ENCODE measurements at regions not wholly inside any gene's neighbourhood (a gene's known extent, or its start where the extent isn't known, plus 50 kb on each side); places are given as distances from the start of the nearest gene placed in this dataset.

DNA sequence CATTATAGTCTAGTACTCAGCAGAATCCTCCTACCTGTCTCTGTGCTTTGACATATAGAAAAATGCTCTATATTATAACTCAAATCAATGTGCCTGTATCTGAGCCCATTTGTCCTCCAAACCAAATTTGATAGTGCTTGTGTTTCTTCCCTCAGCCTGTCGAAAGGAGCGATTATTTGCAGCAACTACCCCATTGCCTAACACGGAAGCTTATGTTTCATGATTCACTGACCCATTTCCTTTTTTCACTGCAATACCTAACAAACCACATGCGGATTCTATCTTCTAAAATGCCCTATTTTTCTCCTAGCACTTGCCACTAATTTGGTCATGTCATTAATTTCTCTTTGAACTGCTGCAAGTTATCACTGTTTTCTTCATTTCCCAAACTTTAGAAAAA, 1220.6 kb upstream of the CADM2 start:
- H2AFZ ChIP-seq (ENCODE audit: low read depth): no peak overlapping the region
- no peak overlapping the region for H3K9ac ChIP-seq
- no peak overlapping the region for H3K4me3 ChIP-seq (IDR thresholded peaks at IDR 0.05; ENCODE audit: insufficient read depth, low read depth, low read length)
- no peaks in the 10 kb centered on the region for H4K20me1 ChIP-seq (ENCODE audit: insufficient read depth)
- H3K4me2 ChIP-seq: no peak overlapping the region
- H3K36me3 ChIP-seq (ENCODE audit: insufficient read depth): no peaks in the 10 kb centered on the region
- H3K79me2 ChIP-seq (ENCODE audit: insufficient read depth, low read depth): no peaks in the 10 kb centered on the region
- TF ChIP-seq, protein P1, sequence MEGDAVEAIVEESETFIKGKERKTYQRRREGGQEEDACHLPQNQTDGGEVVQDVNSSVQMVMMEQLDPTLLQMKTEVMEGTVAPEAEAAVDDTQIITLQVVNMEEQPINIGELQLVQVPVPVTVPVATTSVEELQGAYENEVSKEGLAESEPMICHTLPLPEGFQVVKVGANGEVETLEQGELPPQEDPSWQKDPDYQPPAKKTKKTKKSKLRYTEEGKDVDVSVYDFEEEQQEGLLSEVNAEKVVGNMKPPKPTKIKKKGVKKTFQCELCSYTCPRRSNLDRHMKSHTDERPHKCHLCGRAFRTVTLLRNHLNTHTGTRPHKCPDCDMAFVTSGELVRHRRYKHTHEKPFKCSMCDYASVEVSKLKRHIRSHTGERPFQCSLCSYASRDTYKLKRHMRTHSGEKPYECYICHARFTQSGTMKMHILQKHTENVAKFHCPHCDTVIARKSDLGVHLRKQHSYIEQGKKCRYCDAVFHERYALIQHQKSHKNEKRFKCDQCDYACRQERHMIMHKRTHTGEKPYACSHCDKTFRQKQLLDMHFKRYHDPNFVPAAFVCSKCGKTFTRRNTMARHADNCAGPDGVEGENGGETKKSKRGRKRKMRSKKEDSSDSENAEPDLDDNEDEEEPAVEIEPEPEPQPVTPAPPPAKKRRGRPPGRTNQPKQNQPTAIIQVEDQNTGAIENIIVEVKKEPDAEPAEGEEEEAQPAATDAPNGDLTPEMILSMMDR (conservative IDR thresholded peaks at IDR 0.05; ENCODE audit: low read depth, low read length): no peak
- no peaks in the 10 kb centered on the region for H3K27me3 ChIP-seq (ENCODE audit: insufficient read depth, low read depth)
- no peaks in the 10 kb centered on the region for H3K4me1 ChIP-seq (ENCODE audit: low read depth, poor library complexity, severe bottlenecking)
- H3K27ac ChIP-seq: no peak overlapping the region

DNA sequence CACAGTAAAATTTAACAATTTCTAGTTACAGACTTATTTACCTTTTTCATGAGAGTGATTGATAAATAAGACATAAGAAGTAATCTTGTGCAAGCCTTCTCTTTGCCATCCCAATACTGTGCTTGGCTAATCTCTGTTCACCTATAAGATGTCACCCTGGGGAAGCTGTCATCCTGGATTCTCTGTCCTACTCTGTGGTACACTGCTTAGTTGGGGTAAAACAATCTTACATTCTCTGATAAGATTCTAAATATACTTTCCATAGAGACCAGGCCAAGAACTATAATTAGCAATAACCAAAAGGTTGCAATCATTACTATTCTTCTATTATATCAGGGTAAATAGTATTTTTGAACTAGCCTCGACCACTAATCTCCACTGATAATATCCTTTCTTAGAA, 1218.3 kb upstream of the CADM2 start:
- H2AFZ ChIP-seq (ENCODE audit: low read depth): no peak overlapping the region
- no peaks in the 10 kb centered on the region for H3K4me1 ChIP-seq (ENCODE audit: low read depth, poor library complexity, severe bottlenecking)
- H3K27ac ChIP-seq: no peak overlapping the region
- no peaks in the 10 kb centered on the region for H3K27me3 ChIP-seq (ENCODE audit: insufficient read depth, low read depth)
- no peaks in the 10 kb centered on the region for H4K20me1 ChIP-seq (ENCODE audit: insufficient read depth)
- H3K36me3 ChIP-seq (ENCODE audit: insufficient read depth): no peaks in the 10 kb centered on the region
- TF ChIP-seq, protein P1 (conservative IDR thresholded peaks at IDR 0.05; ENCODE audit: low read depth, low read length): no peak
- H3K79me2 ChIP-seq (ENCODE audit: insufficient read depth, low read depth): no peaks in the 10 kb centered on the region
- no peak overlapping the region for H3K4me3 ChIP-seq (IDR thresholded peaks at IDR 0.05; ENCODE audit: insufficient read depth, low read depth, low read length)
- no peak overlapping the region for H3K9ac ChIP-seq
- H3K4me2 ChIP-seq: no peak overlapping the region

DNA sequence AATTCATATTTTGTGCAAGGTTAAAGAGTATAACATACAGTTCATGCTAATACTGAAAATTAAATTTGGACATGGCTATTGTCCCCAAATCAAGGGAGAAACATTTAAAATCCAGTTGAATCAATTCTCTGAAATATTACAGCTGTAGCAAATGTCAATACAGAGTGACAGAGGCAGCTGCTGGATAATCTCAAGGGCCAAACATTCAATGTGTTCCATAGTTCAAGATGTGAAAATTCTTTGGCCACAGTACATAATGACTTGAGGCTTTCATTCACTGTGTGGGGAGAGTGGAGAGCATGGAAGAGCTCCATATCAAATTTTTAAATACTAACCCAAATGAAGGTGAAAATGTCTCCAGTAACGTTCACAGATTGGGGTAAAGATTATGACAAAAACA, 1192.8 kb upstream of the CADM2 start:
- no peaks in the 10 kb centered on the region for H3K27me3 ChIP-seq (ENCODE audit: insufficient read depth, low read depth)
- no peak overlapping the region for H2AFZ ChIP-seq (ENCODE audit: low read depth)
- H4K20me1 ChIP-seq (ENCODE audit: insufficient read depth): no peaks in the 10 kb centered on the region
- H3K79me2 ChIP-seq (ENCODE audit: insufficient read depth, low read depth): no peaks in the 10 kb centered on the region
- H3K9ac ChIP-seq: no peak overlapping the region
- H3K27ac ChIP-seq: no peak overlapping the region
- no peaks in the 10 kb centered on the region for H3K36me3 ChIP-seq (ENCODE audit: insufficient read depth)
- H3K4me1 ChIP-seq (ENCODE audit: low read depth, poor library complexity, severe bottlenecking): no peaks in the 10 kb centered on the region
- TF ChIP-seq, protein P1 (conservative IDR thresholded peaks at IDR 0.05; ENCODE audit: low read depth, low read length): no peak
- no peak overlapping the region for H3K4me2 ChIP-seq
- no peak overlapping the region for H3K4me3 ChIP-seq (IDR thresholded peaks at IDR 0.05; ENCODE audit: insufficient read depth, low read depth, low read length)

DNA sequence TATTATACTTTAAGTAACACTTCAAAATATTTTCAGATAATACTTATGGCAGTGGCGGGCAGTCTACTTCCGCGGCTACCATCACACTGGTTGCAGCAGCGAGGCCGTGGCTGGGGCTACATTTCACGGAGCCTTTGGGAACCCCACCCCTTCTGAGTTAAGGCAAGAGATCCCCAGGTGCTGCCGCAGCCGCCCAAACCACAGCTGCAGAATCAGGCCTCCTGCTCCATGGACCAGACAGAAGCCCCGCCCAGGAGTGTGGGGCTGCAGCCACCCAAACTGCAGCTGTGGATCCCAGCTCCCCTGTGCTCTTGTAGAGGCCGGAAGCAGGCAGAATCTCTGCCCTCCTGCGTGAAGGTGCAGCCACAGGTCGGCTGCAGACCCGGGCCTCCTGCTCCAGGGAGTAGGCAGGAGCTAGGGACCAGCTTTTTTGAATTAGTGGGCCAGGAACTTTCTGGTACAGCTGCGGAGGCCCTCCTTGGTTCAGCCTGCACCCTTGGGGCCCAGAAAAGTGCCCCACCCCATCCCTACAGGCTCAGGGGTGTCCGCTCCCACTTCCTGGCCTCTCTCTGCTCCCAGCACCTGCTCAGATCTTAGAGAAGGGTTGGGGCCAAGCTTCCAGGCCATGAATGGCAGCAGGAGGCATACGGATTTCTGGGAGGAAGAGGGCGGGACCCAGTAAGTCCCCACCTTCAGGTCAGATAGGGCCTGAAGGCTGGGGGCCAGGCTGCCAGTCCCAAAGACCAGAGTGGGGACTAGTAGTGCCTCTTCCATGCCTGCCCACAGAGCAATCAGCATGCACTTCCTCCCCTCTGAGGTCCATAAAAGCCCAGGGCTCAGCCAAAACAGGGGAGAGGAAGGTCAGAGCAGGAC, 1188.8 kb upstream of the CADM2 start:
- no peaks in the 10 kb centered on the region for H3K4me1 ChIP-seq (ENCODE audit: low read depth, poor library complexity, severe bottlenecking)
- no peaks in the 10 kb centered on the region for H4K20me1 ChIP-seq (ENCODE audit: insufficient read depth)
- H2AFZ ChIP-seq (ENCODE audit: low read depth): no peak overlapping the region
- no peaks in the 10 kb centered on the region for H3K36me3 ChIP-seq (ENCODE audit: insufficient read depth)
- H3K4me3 ChIP-seq (IDR thresholded peaks at IDR 0.05; ENCODE audit: insufficient read depth, low read depth, low read length): no peak overlapping the region
- TF ChIP-seq, protein P1 (conservative IDR thresholded peaks at IDR 0.05; ENCODE audit: low read depth, low read length): no peak
- no peak overlapping the region for H3K27ac ChIP-seq
- no peak overlapping the region for H3K9ac ChIP-seq
- H3K4me2 ChIP-seq: no peak overlapping the region
- no peaks in the 10 kb centered on the region for H3K27me3 ChIP-seq (ENCODE audit: insufficient read depth, low read depth)
- no peaks in the 10 kb centered on the region for H3K79me2 ChIP-seq (ENCODE audit: insufficient read depth, low read depth)
